ENCODE measurements at regions not wholly inside any gene's neighbourhood (a gene's known extent, or its start where the extent isn't known, plus 50 kb on each side); places are given as distances from the start of the nearest gene placed in this dataset.

GRCh38 chr7:106377847-106378361 lies 93.1 kb upstream of the NAMPT start:
- H3K79me2 ChIP-seq (ENCODE audit: low read length), result no peaks in the 10 kb centered on the region
- no peak overlapping the region for H2AFZ ChIP-seq (ENCODE audit: low read length)
- no peak overlapping the region for H3K27ac ChIP-seq (ENCODE audit: low read length)
- H3K27me3 ChIP-seq (ENCODE audit: low read length), result no peaks in the 10 kb centered on the region
- no peak overlapping the region for H3K4me3 ChIP-seq (ENCODE audit: low read length)
- peaks cover 5% of the 10 kb centered on the region; the same call in 1 of the 2 replicates for H3K4me1 ChIP-seq (ENCODE audit: low read length)
- H3K9ac ChIP-seq (ENCODE audit: low read length), result no peak overlapping the region
- H3K36me3 ChIP-seq (ENCODE audit: insufficient read depth, low read length), result no peaks in the 10 kb centered on the region
- no peaks in the 10 kb centered on the region for H3K9me2 ChIP-seq (replicated peaks; ENCODE audit: insufficient read depth, low read length)
- H4K20me1 ChIP-seq (ENCODE audit: insufficient read depth, low read depth, low read length), result no peaks in the 10 kb centered on the region
- DNase-seq, result no peak
- no peak overlapping the region for H3K4me2 ChIP-seq (ENCODE audit: low read depth, low read length, poor library complexity, severe bottlenecking)
- H3K9me3 ChIP-seq (ENCODE audit: low read length), result no peaks in the 10 kb centered on the region

DNA sequence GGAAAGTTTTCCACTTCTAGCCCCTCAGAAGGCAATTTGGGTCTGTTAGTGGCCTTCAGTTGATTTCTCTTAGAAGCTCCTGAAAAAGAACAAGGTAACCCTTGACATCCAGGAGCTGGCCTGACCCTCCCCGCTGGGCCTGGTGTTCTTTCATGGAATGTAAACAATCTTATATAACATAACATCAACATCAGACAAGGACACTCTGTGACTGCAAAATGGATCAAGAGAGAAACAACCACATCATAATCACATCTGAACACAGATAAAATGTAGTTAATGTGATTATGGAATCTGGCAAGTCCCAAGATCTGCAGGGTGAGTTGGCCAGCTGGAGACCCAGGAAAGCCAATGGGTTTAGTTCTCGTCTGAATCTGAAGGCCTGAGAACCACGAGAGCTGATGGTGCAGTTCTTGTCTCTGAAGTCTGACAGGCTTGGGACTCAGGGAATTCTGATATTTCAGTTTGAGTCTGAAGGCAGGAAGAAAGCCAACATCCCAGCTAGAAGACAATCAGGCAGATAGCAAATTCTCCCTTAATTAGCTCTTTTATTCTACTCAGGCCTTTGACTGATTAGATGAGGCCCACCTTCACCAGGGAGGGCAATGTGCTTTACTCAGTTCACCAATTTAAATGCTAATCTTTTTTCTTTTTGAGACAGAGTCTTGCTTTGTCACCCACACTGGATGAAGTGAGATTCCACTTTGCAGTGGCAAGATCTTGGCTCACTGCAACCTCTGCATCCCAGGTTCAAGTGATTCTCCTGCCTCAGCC lies 91.4 kb upstream of the NAMPT start:
- Histone ChIP-seq H4K20me1 (ENCODE audit: insufficient read depth, low read depth, low read length) (no peaks in the 10 kb centered on the region), H3K36me3 (ENCODE audit: insufficient read depth, low read length) (no peaks in the 10 kb centered on the region), H3K27me3 (ENCODE audit: low read length) (no peaks in the 10 kb centered on the region), H3K9ac (ENCODE audit: low read length) (no peak overlapping the region), H3K9me2 (replicated peaks; ENCODE audit: insufficient read depth, low read length) (no peaks in the 10 kb centered on the region), H3K9me3 (ENCODE audit: low read length) (no peaks in the 10 kb centered on the region), H3K4me2 (ENCODE audit: low read depth, low read length, poor library complexity, severe bottlenecking) (no peak overlapping the region), H3K4me1 (ENCODE audit: low read length) (peaks cover 5% of the 10 kb centered on the region; the same call in 1 of the 2 replicates), H2AFZ (ENCODE audit: low read length) (no peak overlapping the region), H3K4me3 (ENCODE audit: low read length) (no peak overlapping the region), H3K27ac (ENCODE audit: low read length) (no peak overlapping the region), H3K79me2 (ENCODE audit: low read length) (no peaks in the 10 kb centered on the region)
- no peak for DNase-seq

DNA sequence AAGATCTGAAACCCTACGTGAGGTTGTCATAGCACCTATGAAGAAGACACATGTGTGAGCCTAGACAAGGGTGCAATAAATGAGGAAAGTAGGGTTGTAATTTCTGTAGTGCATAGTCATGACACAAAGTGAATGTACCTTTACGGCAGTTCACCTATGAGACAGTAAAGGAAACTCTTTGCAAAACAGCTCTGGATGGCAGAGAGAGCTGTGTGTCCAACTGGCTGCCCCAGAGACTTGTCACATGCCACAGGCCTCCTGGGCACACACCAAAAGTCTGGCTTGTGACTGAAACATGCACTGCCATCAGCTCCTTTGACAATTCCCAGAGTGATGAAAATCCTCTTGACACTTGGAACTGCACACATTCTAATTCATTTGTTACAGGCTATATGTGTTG lies 90.7 kb upstream of the NAMPT start:
- H3K79me2 ChIP-seq (ENCODE audit: low read length), result no peaks in the 10 kb centered on the region
- DNase-seq, result no peak
- no peak overlapping the region for H2AFZ ChIP-seq (ENCODE audit: low read length)
- H3K36me3 ChIP-seq (ENCODE audit: insufficient read depth, low read length), result no peaks in the 10 kb centered on the region
- no peaks in the 10 kb centered on the region for H4K20me1 ChIP-seq (ENCODE audit: insufficient read depth, low read depth, low read length)
- no peaks in the 10 kb centered on the region for H3K9me2 ChIP-seq (replicated peaks; ENCODE audit: insufficient read depth, low read length)
- H3K27ac ChIP-seq (ENCODE audit: low read length), result no peak overlapping the region
- H3K9me3 ChIP-seq (ENCODE audit: low read length), result no peaks in the 10 kb centered on the region
- H3K9ac ChIP-seq (ENCODE audit: low read length), result no peak overlapping the region
- no peak overlapping the region for H3K4me3 ChIP-seq (ENCODE audit: low read length)
- H3K4me1 ChIP-seq (ENCODE audit: low read length), result peaks cover 5% of the 10 kb centered on the region; the same call in 1 of the 2 replicates
- no peak overlapping the region for H3K4me2 ChIP-seq (ENCODE audit: low read depth, low read length, poor library complexity, severe bottlenecking)
- H3K27me3 ChIP-seq (ENCODE audit: low read length), result no peaks in the 10 kb centered on the region

DNA sequence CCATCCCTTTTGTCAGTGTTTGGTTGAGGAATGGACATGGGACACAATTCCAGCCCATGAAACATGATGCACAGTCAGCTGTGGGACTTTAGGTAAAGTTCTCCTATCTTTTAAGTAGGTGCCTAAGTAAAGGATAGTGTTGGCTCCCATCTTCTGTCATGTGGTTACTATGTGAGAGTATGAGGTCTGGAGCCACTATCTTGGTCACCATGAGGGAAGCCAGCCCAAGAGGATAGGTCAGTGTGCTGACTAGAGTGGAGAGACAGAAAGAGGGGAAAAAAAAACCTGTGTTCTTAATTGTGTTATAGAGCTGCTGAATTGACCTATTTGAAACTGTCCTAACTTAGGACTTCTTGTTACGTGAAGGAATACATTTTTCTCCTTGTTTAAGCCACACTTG lies 89.7 kb upstream of the NAMPT start:
- no peak overlapping the region for H3K27ac ChIP-seq (ENCODE audit: low read length)
- H3K79me2 ChIP-seq (ENCODE audit: low read length), result no peaks in the 10 kb centered on the region
- no peaks in the 10 kb centered on the region for H4K20me1 ChIP-seq (ENCODE audit: insufficient read depth, low read depth, low read length)
- no peaks in the 10 kb centered on the region for H3K9me2 ChIP-seq (replicated peaks; ENCODE audit: insufficient read depth, low read length)
- no peak for DNase-seq
- H2AFZ ChIP-seq (ENCODE audit: low read length), result no peak overlapping the region
- H3K9me3 ChIP-seq (ENCODE audit: low read length), result no peaks in the 10 kb centered on the region
- no peak overlapping the region for H3K4me3 ChIP-seq (ENCODE audit: low read length)
- no peak overlapping the region for H3K4me2 ChIP-seq (ENCODE audit: low read depth, low read length, poor library complexity, severe bottlenecking)
- no peaks in the 10 kb centered on the region for H3K36me3 ChIP-seq (ENCODE audit: insufficient read depth, low read length)
- peaks cover 5% of the 10 kb centered on the region; the same call in 1 of the 2 replicates for H3K4me1 ChIP-seq (ENCODE audit: low read length)
- H3K9ac ChIP-seq (ENCODE audit: low read length), result no peak overlapping the region
- H3K27me3 ChIP-seq (ENCODE audit: low read length), result no peaks in the 10 kb centered on the region

GRCh38 chr7:106372595-106373318 lies 88.0 kb upstream of the NAMPT start:
- Histone ChIP-seq H3K4me1 (ENCODE audit: low read length) (peaks cover 3% of the 10 kb centered on the region; the same call in 1 of the 2 replicates), H3K79me2 (ENCODE audit: low read length) (no peaks in the 10 kb centered on the region), H3K4me2 (ENCODE audit: low read depth, low read length, poor library complexity, severe bottlenecking) (no peak overlapping the region), H3K36me3 (ENCODE audit: insufficient read depth, low read length) (no peaks in the 10 kb centered on the region), H3K9me2 (replicated peaks; ENCODE audit: insufficient read depth, low read length) (no peaks in the 10 kb centered on the region), H3K4me3 (ENCODE audit: low read length) (no peak overlapping the region), H3K9ac (ENCODE audit: low read length) (no peak overlapping the region), H3K27me3 (ENCODE audit: low read length) (no peaks in the 10 kb centered on the region), H3K9me3 (ENCODE audit: low read length) (no peaks in the 10 kb centered on the region), H4K20me1 (ENCODE audit: insufficient read depth, low read depth, low read length) (no peaks in the 10 kb centered on the region), H2AFZ (ENCODE audit: low read length) (no peak overlapping the region), H3K27ac (ENCODE audit: low read length) (no peak overlapping the region)
- DNase-seq, result no peak

DNA sequence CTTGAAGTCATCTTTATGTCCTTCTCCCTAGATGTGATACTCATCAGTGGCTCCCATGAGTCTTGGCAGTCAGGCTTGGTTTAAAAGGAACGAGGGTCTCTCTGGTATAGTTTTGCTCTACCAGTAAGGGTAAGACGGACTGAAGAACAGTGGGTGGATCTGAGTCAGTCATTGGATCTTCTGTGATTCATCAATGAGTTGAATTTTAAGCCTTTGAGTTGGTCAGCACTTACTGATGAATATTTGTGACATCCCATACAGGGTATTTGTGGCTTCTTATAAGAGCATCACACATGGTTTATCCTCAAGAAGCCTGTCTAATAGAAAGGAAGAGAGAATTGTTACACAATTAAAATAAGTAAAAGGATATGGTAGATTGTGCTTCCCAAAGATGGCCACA lies 87.3 kb upstream of the NAMPT start:
- Histone ChIP-seq H3K4me2 (ENCODE audit: low read depth, low read length, poor library complexity, severe bottlenecking) (no peak overlapping the region), H3K36me3 (ENCODE audit: insufficient read depth, low read length) (no peaks in the 10 kb centered on the region), H3K79me2 (ENCODE audit: low read length) (no peaks in the 10 kb centered on the region), H3K27me3 (ENCODE audit: low read length) (no peaks in the 10 kb centered on the region), H3K9ac (ENCODE audit: low read length) (no peak overlapping the region), H2AFZ (ENCODE audit: low read length) (peak overlapping the region; percentile 58; the same call in 1 of the 2 replicates), H3K9me2 (replicated peaks; ENCODE audit: insufficient read depth, low read length) (no peaks in the 10 kb centered on the region), H3K9me3 (ENCODE audit: low read length) (no peaks in the 10 kb centered on the region), H3K4me3 (ENCODE audit: low read length) (no peak overlapping the region), H3K4me1 (ENCODE audit: low read length) (no peaks in the 10 kb centered on the region), H3K27ac (ENCODE audit: low read length) (no peak overlapping the region), H4K20me1 (ENCODE audit: insufficient read depth, low read depth, low read length) (no peaks in the 10 kb centered on the region)
- DNase-seq, result no peak

- Histone ChIP-seq H3K79me2 (ENCODE audit: low read length) (no peaks in the 10 kb centered on the region), H3K9ac (ENCODE audit: low read length) (no peak overlapping the region), H3K9me2 (replicated peaks; ENCODE audit: insufficient read depth, low read length) (no peaks in the 10 kb centered on the region), H2AFZ (ENCODE audit: low read length) (peak overlapping the region; percentile 58; the same call in 1 of the 2 replicates), H4K20me1 (ENCODE audit: insufficient read depth, low read depth, low read length) (no peaks in the 10 kb centered on the region), H3K27me3 (ENCODE audit: low read length) (no peaks in the 10 kb centered on the region), H3K4me1 (ENCODE audit: low read length) (no peaks in the 10 kb centered on the region), H3K4me3 (ENCODE audit: low read length) (no peak overlapping the region), H3K4me2 (ENCODE audit: low read depth, low read length, poor library complexity, severe bottlenecking) (no peak overlapping the region), H3K9me3 (ENCODE audit: low read length) (no peaks in the 10 kb centered on the region), H3K27ac (ENCODE audit: low read length) (no peak overlapping the region), H3K36me3 (ENCODE audit: insufficient read depth, low read length) (no peaks in the 10 kb centered on the region)
- DNase-seq, result peak; percentile 61
These were observed 86.8 kb upstream of the NAMPT start for GRCh38 chr7:106371629-106372028.

DNA sequence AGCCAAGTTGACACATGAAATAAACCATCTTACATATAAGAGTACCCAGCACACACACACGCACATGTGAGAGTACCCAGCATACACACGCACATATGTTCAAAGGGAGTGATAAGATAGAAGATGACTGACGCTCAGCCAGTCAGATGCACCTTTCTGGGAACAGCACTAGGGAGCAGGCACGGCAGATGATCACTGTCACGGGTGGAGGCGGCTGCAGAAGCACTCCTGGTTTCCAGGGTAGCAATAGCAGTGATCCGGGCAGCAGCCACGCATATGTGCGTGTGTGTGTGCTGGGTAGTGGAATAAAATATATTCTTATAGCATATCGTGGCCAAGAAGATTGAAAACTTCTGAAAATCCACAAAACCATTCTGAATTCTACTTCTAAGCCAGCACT lies 85.8 kb upstream of the NAMPT start:
- Histone ChIP-seq H3K36me3 (ENCODE audit: insufficient read depth, low read length) (no peaks in the 10 kb centered on the region), H3K4me1 (ENCODE audit: low read length) (no peaks in the 10 kb centered on the region), H3K27ac (ENCODE audit: low read length) (no peak overlapping the region), H3K79me2 (ENCODE audit: low read length) (no peaks in the 10 kb centered on the region), H3K9ac (ENCODE audit: low read length) (no peak overlapping the region), H3K27me3 (ENCODE audit: low read length) (no peaks in the 10 kb centered on the region), H4K20me1 (ENCODE audit: insufficient read depth, low read depth, low read length) (no peaks in the 10 kb centered on the region), H3K4me2 (ENCODE audit: low read depth, low read length, poor library complexity, severe bottlenecking) (no peak overlapping the region), H3K9me3 (ENCODE audit: low read length) (no peaks in the 10 kb centered on the region), H3K9me2 (replicated peaks; ENCODE audit: insufficient read depth, low read length) (no peaks in the 10 kb centered on the region), H2AFZ (ENCODE audit: low read length) (no peak overlapping the region), H3K4me3 (ENCODE audit: low read length) (no peak overlapping the region)
- DNase-seq, result no peak

Data from Karpas-422 (cell line).